ENCODE measurements at regions not wholly inside any gene's neighbourhood (a gene's known extent, or its start where the extent isn't known, plus 50 kb on each side); places are given as distances from the start of the nearest gene placed in this dataset.

DNA sequence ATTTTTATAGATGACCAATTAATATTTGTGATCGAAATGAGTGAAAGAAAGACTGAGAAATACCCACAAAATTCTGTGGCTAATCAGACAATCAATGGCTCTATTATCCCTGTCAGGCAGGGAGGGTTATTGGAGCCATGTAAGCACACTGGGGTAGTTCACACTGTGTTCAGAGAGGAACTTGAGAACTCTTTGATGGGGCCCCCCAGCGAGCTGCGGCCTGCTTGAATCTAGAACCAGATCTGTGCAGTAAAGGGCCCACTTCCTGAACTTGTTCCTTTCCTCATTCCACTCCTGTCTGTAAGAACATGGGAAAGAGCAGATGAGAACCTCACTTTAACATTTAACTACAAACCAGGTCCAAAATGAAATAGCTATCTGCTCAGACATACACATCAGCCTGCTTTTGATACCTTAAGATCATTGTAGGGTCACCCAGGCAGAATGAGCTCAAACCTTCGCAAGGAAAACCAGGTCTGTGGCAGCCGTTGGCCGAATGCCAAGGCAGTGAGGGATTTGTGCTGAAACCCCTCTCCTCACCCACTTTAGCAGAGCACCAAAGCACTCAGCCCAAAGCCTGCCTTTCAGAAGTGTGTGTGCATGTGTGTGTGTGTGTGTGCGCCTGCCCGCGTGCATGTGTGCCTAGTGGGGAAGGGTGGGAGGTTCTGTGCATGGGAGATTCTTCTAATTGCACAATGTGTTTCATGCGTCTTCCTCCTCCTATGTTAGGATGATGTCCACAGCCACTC lies 365.6 kb upstream of the MGMT start:
- TF ChIP-seq POLR2AphosphoS5 (IDR thresholded peaks at IDR 0.05; ENCODE audit: low read depth, low read length): no peak
- no peak for TF ChIP-seq TAF1 (IDR thresholded peaks at IDR 0.05; ENCODE audit: borderline replicate concordance, insufficient read depth, low read length)
- no peak for TF ChIP-seq SIN3A (IDR thresholded peaks at IDR 0.05; ENCODE audit: borderline replicate concordance, insufficient read depth, low read length)

Measured in PFSK-1 (cell line).